AG10803 (cell line): ENCODE measurements at regions not wholly inside any gene's neighbourhood (a gene's known extent, or its start where the extent isn't known, plus 50 kb on each side); places are given as distances from the start of the nearest gene placed in this dataset.

Experiments
- DNase-seq: peaks from one replicate; pipeline ENCODE4 v3.0.0; 2010; ENCODE audit warnings: low read depth
- H3K4me3 ChIP-seq: 2 replicates; pipeline ENCODE4 v1.5.1; 2011; ENCODE audit warnings: mild to moderate bottlenecking, low read length, control low read depth
- CTCF ChIP-seq: conservative IDR thresholded peaks from 2 replicates; pipeline ENCODE4 v1.5.1; 2011; ENCODE audit warnings: mild to moderate bottlenecking, low read length, control low read depth, inconsistent platforms

- no peak for DNase-seq
- no peak for TF ChIP-seq CTCF
- H3K4me3 ChIP-seq: no peak overlapping the region
Observed at GRCh38 chr18:27394687-27395086, 209.6 kb upstream of the CHST9 start.

GRCh38 chr18:27382567-27383216 lies 197.6 kb upstream of the CHST9 start:
- no peak overlapping the region for H3K4me3 ChIP-seq
- TF ChIP-seq CTCF: no peak
- DNase-seq: no peak

- H3K4me3 ChIP-seq: no peak overlapping the region
- peak; percentile 1 for DNase-seq
Observed at GRCh38 chr18:27378431-27379095, 193.5 kb upstream of the CHST9 start.

GRCh38 chr18:27377251-27377650 lies 192.1 kb upstream of the CHST9 start:
- DNase-seq: no peak
- no peak for TF ChIP-seq CTCF
- no peak overlapping the region for H3K4me3 ChIP-seq

More at GRCh38 chr18:27378431-27379095, 193.5 kb upstream of the CHST9 start:
- no peak for TF ChIP-seq CTCF

GRCh38 chr18:27372386-27372785 lies 187.3 kb upstream of the CHST9 start:
- no peak for DNase-seq
- H3K4me3 ChIP-seq: no peak overlapping the region
- TF ChIP-seq CTCF: no peak

GRCh38 chr18:27366665-27367064 lies 181.6 kb upstream of the CHST9 start:
- TF ChIP-seq CTCF: no peak
- no peak for DNase-seq
- no peak overlapping the region for H3K4me3 ChIP-seq

- no peak for DNase-seq
- TF ChIP-seq CTCF: no peak
- H3K4me3 ChIP-seq: no peak overlapping the region
Observed at GRCh38 chr18:27366151-27366550, 181.0 kb upstream of the CHST9 start.
